Ovary (tissue), 7 donors: ENCODE measurements at regions not wholly inside any gene's neighbourhood (a gene's known extent, or its start where the extent isn't known, plus 50 kb on each side); places are given as distances from the start of the nearest gene placed in this dataset.
A peak's percentile ranks its signal among the peaks of the same experiment; 100 is the strongest.
"Not testable (repeated sequence)": the region's sequence is repeated elsewhere in the genome, so short reads cannot be mapped to it uniquely, and the experiment has no call there.

ENCODE experiments used
- DNase-seq, 5 donors: peaks; one replicate each; pipeline ENCODE4 v3.0.0-alpha.2; 2019 to 2020
- H3K27ac ChIP-seq, 2 donors: fragments of 200-600 bp; one replicate each; pipeline versions ENCODE4 v1.5.1 to v1.8.0; 2019 to 2022
- H3K27me3 ChIP-seq: fragments of 200-600 bp; one replicate; pipeline ENCODE4 v1.8.0; 2022
- H3K36me3 ChIP-seq: fragments of 200-600 bp; sonication (generic); one replicate; pipeline ENCODE4 v1.5.1; 2019
- H3K4me1 ChIP-seq: one replicate; pipeline ENCODE4 v1.8.1; 2013; ENCODE audit warnings: mild to moderate bottlenecking, moderate library complexity; ENCODE audit not compliant: insufficient read depth
- H3K4me3 ChIP-seq: fragments of 200-600 bp; sonication (generic); one replicate; pipeline ENCODE4 v1.5.1; 2017
- H3K9me3 ChIP-seq, 2 donors: fragments of 200-600 bp in 1 of 2; sonication (generic) in 1 of 2; one replicate each; pipeline versions ENCODE4 v1.5.1 to v1.8.1; 2013 to 2019; ENCODE audit warnings: mild to moderate bottlenecking in 1 of 2, moderate library complexity in 1 of 2
- CTCF ChIP-seq, 3 donors: fragments of 450-650 bp in 2 of 3; fragments of 200-600 bp in 1 of 3; IDR thresholded peaks; one replicate each; pipeline versions ENCODE4 v1.5.1 to v1.8.0; 2016 to 2022; ENCODE audit warnings: antibody characterized with exemption in 3 of 3, mild to moderate bottlenecking in 1 of 3
- EP300 ChIP-seq: sonication (generic); formaldehyde crosslinking; IDR thresholded peaks from one replicate; pipeline ENCODE4 v1.6.1; 2017; ENCODE audit warnings: antibody characterized with exemption
- POLR2A ChIP-seq: fragments of 450-650 bp; IDR thresholded peaks from one replicate; pipeline ENCODE4 v1.6.1; 2017; ENCODE audit warnings: antibody characterized with exemption, mild to moderate bottlenecking, moderate library complexity
- WGBS, 3 donors: extraction: QIAGEN DNeasy Blood & Tissue Kit in 1 of 3; methylation state at CpG; one replicate each; pipeline versions ENCODE4 v1.1.5 to v1.1.7; 2013 to 2017; 5-methylcytosine and 5-hydroxymethylcytosine counted together
- intact Hi-C, 4 donors: fragments of 100-400 bp; cut with DNase I; formaldehyde crosslinking; loops; one replicate each; pipeline versions ENCODE4 v1.11.0 to v1.15.1; 2022 to 2023
- donor health status: DM: no; HTN: no; CAD: no; lungs with moderate emphysema.
- donor health status: DM: no; HTN: no; CAD: no.
- donor health status: Bipolar disorder and iron deficiency.
- donor health status: DM: no; HTN: no; CAD: no.
- donor health status: DM: yes; HTN: yes; CAD: no.

- no peaks in the 10 kb centered on the region for H3K4me1 ChIP-seq
- intact Hi-C loops, result no loop called here
- H3K36me3 ChIP-seq, result no peaks in the 10 kb centered on the region
- 96 to 98% (median 98%) methylated on average over 2 of the region's 2 CpGs for WGBS, 3 donors
- TF ChIP-seq CTCF (IDR thresholded peaks at IDR 0.05) (no peak), POLR2A (no peak), EP300 (no peak)
- no peak for DNase-seq
- H3K27ac ChIP-seq, result no peak overlapping the region
- no peak overlapping the region for H3K4me3 ChIP-seq
- no peaks in the 10 kb centered on the region for H3K27me3 ChIP-seq
- H3K9me3 ChIP-seq, result no peaks in the 10 kb centered on the region
These were observed 188.0 kb upstream of the CCDC54 start for GRCh38 chr3:107189158-107189791.

GRCh38 chr3:107193116-107193515 lies 184.1 kb upstream of the CCDC54 start:
- H3K4me1 ChIP-seq, result peaks cover 4% of the 10 kb centered on the region
- no peak overlapping the region for H3K4me3 ChIP-seq
- H3K27me3 ChIP-seq, result no peaks in the 10 kb centered on the region
- H3K36me3 ChIP-seq, result no peaks in the 10 kb centered on the region
- intact Hi-C loops, result no loop called here
- no peak overlapping the region for H3K27ac ChIP-seq
- WGBS, 3 donors, result 93 to 99% (median 96%) methylated on average over 1 of the region's 1 CpG
- no peaks in the 10 kb centered on the region for H3K9me3 ChIP-seq
- TF ChIP-seq EP300 (no peak), CTCF (IDR thresholded peaks at IDR 0.05) (no peak), POLR2A (no peak)
- DNase-seq, result no peak

GRCh38 chr3:107198581-107199181 lies 178.6 kb upstream of the CCDC54 start:
- no peaks in the 10 kb centered on the region for H3K27me3 ChIP-seq
- no peak for TF ChIP-seq CTCF (IDR thresholded peaks at IDR 0.05)
- TF ChIP-seq EP300, result no peak
- no peak for TF ChIP-seq POLR2A
- no peaks in the 10 kb centered on the region for H3K36me3 ChIP-seq
- WGBS, 3 donors, result 23 to 32% (median 27%) methylated on average over 9 of the region's 9 CpGs
- no peak overlapping the region for H3K4me3 ChIP-seq
- intact Hi-C loops, result loop anchor here in 1 of 4 donors (5.0 kb wide), 1 partner anchor 76 kb away; no protein-coding TSS in a partner anchor
- H3K4me1 ChIP-seq, result peaks cover 7% of the 10 kb centered on the region
- H3K9me3 ChIP-seq, result no peaks in the 10 kb centered on the region
- H3K27ac ChIP-seq, result peak overlapping the region in 1 of 2 donors; percentile 41
- no peak for DNase-seq

- WGBS, 3 donors, result 93 to 94% (median 93%) methylated on average over 1 of the region's 1 CpG
- Histone ChIP-seq H3K9me3 (no peaks in the 10 kb centered on the region), H3K27ac (no peak overlapping the region), H3K4me3 (no peak overlapping the region), H3K4me1 (peaks cover 6% of the 10 kb centered on the region), H3K27me3 (no peaks in the 10 kb centered on the region), H3K36me3 (no peaks in the 10 kb centered on the region)
- intact Hi-C loops, result loop anchor here in 1 of 4 donors (10.0 kb wide), 1 partner anchor 76 kb away; no protein-coding TSS in a partner anchor
- DNase-seq, result no peak
- TF ChIP-seq CTCF (IDR thresholded peaks at IDR 0.05) (no peak), POLR2A (no peak), EP300 (no peak)
These were observed 176.1 kb upstream of the CCDC54 start for GRCh38 chr3:107201146-107201545.

- intact Hi-C loops, result loop anchor here in 1 of 4 donors (10.0 kb wide), 1 partner anchor 78 kb away; no protein-coding TSS in a partner anchor
- not testable (repeated sequence) for H3K4me3 ChIP-seq, H3K27ac ChIP-seq, H3K27me3 ChIP-seq, H3K4me1 ChIP-seq, DNase-seq, H3K36me3 ChIP-seq, H3K9me3 ChIP-seq
These were observed 174.4 kb upstream of the CCDC54 start for GRCh38 chr3:107202885-107203284.
